Osteoblast (primary cell): ENCODE measurements at regions not wholly inside any gene's neighbourhood (a gene's known extent, or its start where the extent isn't known, plus 50 kb on each side); places are given as distances from the start of the nearest gene placed in this dataset.

Experiments
- DNase-seq: peaks from one replicate; pipeline ENCODE4 v3.0.0; 2011; ENCODE audit warnings: low spot score, mixed read lengths; ENCODE audit not compliant: insufficient read length; ENCODE audit errors: missing footprints
- H2AFZ ChIP-seq: 2 replicates; pipeline ENCODE4 v1.6.0; 2011; ENCODE audit warnings: mild to moderate bottlenecking, low read length
- H3K27ac ChIP-seq: 2 replicates; pipeline ENCODE4 v1.5.1; 2011; ENCODE audit warnings: mild to moderate bottlenecking, low read depth, low read length, moderate library complexity
- H3K27me3 ChIP-seq: 2 replicates; pipeline ENCODE4 v1.6.0; 2012; ENCODE audit warnings: mild to moderate bottlenecking, control low read depth, inconsistent platforms, low read length, moderate library complexity; ENCODE audit not compliant: insufficient read depth
- H3K36me3 ChIP-seq: 2 replicates; pipeline ENCODE4 v1.5.1; 2011; ENCODE audit warnings: mild to moderate bottlenecking, low read length, control low read depth, moderate library complexity; ENCODE audit not compliant: insufficient read depth
- H3K4me1 ChIP-seq: 2 replicates; pipeline ENCODE4 v1.5.1; 2011; ENCODE audit warnings: mild to moderate bottlenecking, low read length, control low read depth, moderate library complexity; ENCODE audit not compliant: insufficient read depth
- H3K4me2 ChIP-seq: 2 replicates; pipeline ENCODE4 v1.6.0; 2011; ENCODE audit warnings: mild to moderate bottlenecking, low read length; ENCODE audit not compliant: insufficient read depth
- H3K4me3 ChIP-seq: fragments of 200-600 bp; sonication (generic); 3 replicates; pipeline ENCODE4 v1.5.1; 2012; ENCODE audit warnings: mild to moderate bottlenecking, low read length, inconsistent platforms; ENCODE audit not compliant: insufficient read depth
- H3K79me2 ChIP-seq: 2 replicates; pipeline ENCODE4 v1.6.0; 2012; ENCODE audit warnings: mild to moderate bottlenecking, low read length, control low read depth, inconsistent platforms; ENCODE audit not compliant: insufficient read depth
- H3K9me3 ChIP-seq: 2 replicates; pipeline ENCODE4 v1.5.1; 2011; ENCODE audit warnings: low read depth, low read length, control low read depth
- H4K20me1 ChIP-seq: 2 replicates; pipeline ENCODE4 v1.6.0; 2012; ENCODE audit warnings: mild to moderate bottlenecking, low read length, control low read depth; ENCODE audit not compliant: insufficient read depth
- CTCF ChIP-seq: IDR thresholded peaks from 2 replicates; pipeline ENCODE4 v1.5.1; 2011; ENCODE audit warnings: mild to moderate bottlenecking, low read depth, low read length, moderate library complexity; ENCODE audit errors: extremely low read depth

DNA sequence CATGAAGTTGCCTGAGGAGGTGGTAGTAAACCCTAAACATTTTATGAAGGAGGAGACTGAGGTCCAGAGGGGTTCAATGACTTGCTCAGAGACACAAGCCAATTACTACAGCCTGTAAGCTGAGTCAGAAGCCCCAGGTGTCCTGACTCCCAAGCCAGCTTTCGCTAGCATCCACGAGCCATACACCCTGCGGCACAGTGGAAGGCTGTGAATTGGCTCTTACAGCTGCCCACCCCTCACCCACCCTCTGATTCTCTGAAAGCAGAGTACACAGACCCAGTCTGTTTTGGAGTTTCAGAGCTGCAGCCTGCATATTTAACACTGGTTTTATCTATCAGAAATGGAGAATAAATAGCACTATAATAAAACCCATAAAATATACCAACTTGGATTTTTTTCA is 253.4 kb downstream of the IGSF11 start:
- no peak for TF ChIP-seq CTCF
- no peak overlapping the region for H2AFZ ChIP-seq

GRCh38 chr3:118781839-118782238 is 252.8 kb downstream of the IGSF11 start:
- Histone ChIP-seq H3K79me2 (no peaks in the 10 kb centered on the region), H3K9me3 (no peaks in the 10 kb centered on the region), H3K4me2 (no peak overlapping the region), H3K27ac (no peak overlapping the region), H3K27me3 (no peaks in the 10 kb centered on the region), H3K36me3 (no peaks in the 10 kb centered on the region), H2AFZ (no peak overlapping the region), H3K4me3 (no peak overlapping the region), H3K4me1 (no peaks in the 10 kb centered on the region), H4K20me1 (no peaks in the 10 kb centered on the region)
- DNase-seq, result no peak
- no peak for TF ChIP-seq CTCF

More for the DNA sequence above, 253.4 kb downstream of the IGSF11 start:
- Histone ChIP-seq H3K27ac (no peak overlapping the region), H3K27me3 (no peaks in the 10 kb centered on the region), H3K4me2 (no peak overlapping the region), H4K20me1 (no peaks in the 10 kb centered on the region), H3K9me3 (no peaks in the 10 kb centered on the region), H3K79me2 (no peaks in the 10 kb centered on the region), H3K36me3 (no peaks in the 10 kb centered on the region), H3K4me1 (no peaks in the 10 kb centered on the region), H3K4me3 (no peak overlapping the region)
- DNase-seq, result no peak

DNA sequence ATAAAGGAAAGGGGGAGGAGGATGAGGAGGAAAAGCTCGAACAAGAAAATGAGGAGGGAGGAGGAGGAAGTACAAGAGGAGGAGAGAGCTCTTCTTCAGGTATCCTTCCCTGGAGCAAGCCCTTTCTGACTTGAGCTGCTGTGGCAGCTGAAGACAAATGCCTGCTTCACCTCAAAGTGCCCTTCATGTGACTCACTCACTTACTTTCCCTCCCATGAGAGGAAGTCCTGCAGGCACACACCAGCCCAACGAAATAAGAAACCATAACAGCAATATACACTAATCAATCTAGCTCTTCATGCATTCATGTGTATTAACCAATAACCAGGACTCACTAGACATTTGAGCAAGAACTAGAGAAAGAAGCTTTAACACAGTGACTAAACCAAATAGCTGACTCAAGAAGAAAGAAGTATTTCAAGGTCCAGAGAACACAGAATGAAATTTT is 251.9 kb downstream of the IGSF11 start:
- no peak for DNase-seq
- H3K4me1 ChIP-seq, result no peaks in the 10 kb centered on the region
- no peaks in the 10 kb centered on the region for H3K9me3 ChIP-seq
- no peak overlapping the region for H3K4me2 ChIP-seq
- H3K4me3 ChIP-seq, result no peak overlapping the region
- H3K27me3 ChIP-seq, result no peaks in the 10 kb centered on the region
- no peak for TF ChIP-seq CTCF
- H2AFZ ChIP-seq, result no peak overlapping the region
- H3K36me3 ChIP-seq, result no peaks in the 10 kb centered on the region
- H4K20me1 ChIP-seq, result no peaks in the 10 kb centered on the region
- H3K79me2 ChIP-seq, result no peaks in the 10 kb centered on the region
- no peak overlapping the region for H3K27ac ChIP-seq

GRCh38 chr3:118785415-118785814 is 249.2 kb downstream of the IGSF11 start:
- DNase-seq, result no peak
- H3K27ac ChIP-seq, result no peak overlapping the region
- no peak for TF ChIP-seq CTCF
- H2AFZ ChIP-seq, result no peak overlapping the region
- no peaks in the 10 kb centered on the region for H3K4me1 ChIP-seq
- H3K4me2 ChIP-seq, result no peak overlapping the region
- H3K79me2 ChIP-seq, result no peaks in the 10 kb centered on the region
- H3K9me3 ChIP-seq, result no peaks in the 10 kb centered on the region
- no peaks in the 10 kb centered on the region for H3K27me3 ChIP-seq
- H3K36me3 ChIP-seq, result no peaks in the 10 kb centered on the region
- H4K20me1 ChIP-seq, result no peaks in the 10 kb centered on the region
- no peak overlapping the region for H3K4me3 ChIP-seq
